SU-DHL-6 (cell line): ENCODE measurements at regions not wholly inside any gene's neighbourhood (a gene's known extent, or its start where the extent isn't known, plus 50 kb on each side); places are given as distances from the start of the nearest gene placed in this dataset.

Experiments
- H2AFZ ChIP-seq: fragments of 200-600 bp; sonication (generic); 2 replicates; pipeline ENCODE4 v1.6.1; 2014; ENCODE audit warnings: low read depth, mild to moderate bottlenecking, moderate library complexity, mixed read lengths, antibody characterized with exemption, low read length; ENCODE audit not compliant: severe bottlenecking
- H3F3A ChIP-seq: fragments of 200-600 bp; shearing (Covaris generic); 2 replicates; pipeline ENCODE4 v1.6.0; 2016; ENCODE audit warnings: antibody characterized with exemption, mild to moderate bottlenecking; ENCODE audit not compliant: insufficient read depth
- H3K27ac ChIP-seq: fragments of 200-600 bp; sonication (generic); 2 replicates; pipeline ENCODE4 v1.5.1; 2016; ENCODE audit warnings: low read depth, mild to moderate bottlenecking, low read length, moderate library complexity, mixed read lengths
- H3K27me3 ChIP-seq: fragments of 200-600 bp; sonication (generic), shearing (Covaris generic); 2 replicates; pipeline ENCODE4 v1.6.0; 2014; ENCODE audit warnings: mild to moderate bottlenecking, low read length
- H3K36me3 ChIP-seq: fragments of 200-600 bp; sonication (generic); 2 replicates; pipeline ENCODE4 v1.6.1; 2014; ENCODE audit warnings: mild to moderate bottlenecking, low read length, mixed read lengths
- H3K4me2 ChIP-seq: fragments of 300-600, 200-600 bp; shearing (Covaris generic), sonication (generic); 2 replicates; pipeline ENCODE4 v1.6.0; 2014; ENCODE audit warnings: low read length, low read depth, mild to moderate bottlenecking; ENCODE audit not compliant: poor library complexity, severe bottlenecking
- H3K4me3 ChIP-seq: fragments of 200-600 bp; sonication (generic); 2 replicates; pipeline ENCODE4 v1.5.1; 2014; ENCODE audit warnings: antibody characterized with exemption, low read length, mild to moderate bottlenecking, mixed read lengths; ENCODE audit not compliant: insufficient read depth, poor library complexity, severe bottlenecking
- H3K79me2 ChIP-seq: fragments of 200-600 bp; sonication (generic); 2 replicates; pipeline ENCODE4 v1.6.1; 2014; ENCODE audit warnings: mild to moderate bottlenecking, low read length, moderate library complexity; ENCODE audit not compliant: insufficient read depth
- H3K9ac ChIP-seq: fragments of 200-600 bp; sonication (generic); 2 replicates; pipeline ENCODE4 v1.7.0; 2014; ENCODE audit warnings: mild to moderate bottlenecking, low read length
- H3K9me2 ChIP-seq: fragments of 200-600 bp; sonication (generic); replicated peaks from 2 replicates; pipeline ENCODE4 v1.6.1; 2014; ENCODE audit warnings: low read length; ENCODE audit not compliant: insufficient read depth
- H3K9me3 ChIP-seq: fragments of 200-600 bp; sonication (generic); 2 replicates; pipeline ENCODE4 v1.6.1; 2014; ENCODE audit warnings: low read length, mixed read lengths; ENCODE audit not compliant: insufficient read depth
- H4K20me1 ChIP-seq: fragments of 200-600 bp; sonication (generic); 2 replicates; pipeline ENCODE4 v1.6.1; 2014; ENCODE audit warnings: low read depth, mild to moderate bottlenecking, antibody characterized with exemption, low read length, moderate library complexity, mixed read lengths
- CTCF ChIP-seq: fragments of 200-600 bp; sonication (generic); IDR thresholded peaks from one replicate; pipeline ENCODE4 v1.5.1; 2017; ENCODE audit warnings: antibody characterized with exemption, mild to moderate bottlenecking, low read length, moderate library complexity; ENCODE audit not compliant: insufficient read depth, poor library complexity, severe bottlenecking
- EZH2phosphoT487 ChIP-seq: fragments of 200-600 bp; sonication (generic), shearing (Covaris generic); conservative IDR thresholded peaks from 2 replicates; pipeline ENCODE4 v1.6.1; 2018; ENCODE audit warnings: mild to moderate bottlenecking, antibody characterized with exemption, low read length, moderate library complexity, mixed read lengths

DNA sequence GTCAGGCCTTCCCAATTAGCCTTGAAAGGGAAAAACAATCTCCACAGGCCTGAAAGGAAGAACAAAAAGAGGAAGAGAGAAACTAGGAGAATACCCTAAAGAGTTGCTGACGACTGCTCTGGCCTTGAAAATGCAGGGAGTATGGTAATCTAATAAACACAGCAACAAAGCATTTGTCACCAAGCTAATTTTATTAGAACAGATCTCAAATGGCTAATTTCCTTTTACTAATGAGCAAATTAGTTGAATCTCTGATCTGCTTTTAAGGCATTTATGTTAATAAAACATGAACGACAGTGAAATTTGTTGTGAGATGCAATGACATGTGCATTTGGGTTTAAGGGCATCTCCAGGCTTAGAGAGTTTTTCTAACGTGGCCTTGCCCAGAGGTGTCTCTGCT, 212.2 kb downstream of the BUD13 start:
- no peaks in the 10 kb centered on the region for H3K27me3 ChIP-seq
- no peak overlapping the region for H3K27ac ChIP-seq
- no peaks in the 10 kb centered on the region for H3K9me2 ChIP-seq
- no peak overlapping the region for H3K9ac ChIP-seq
- no peaks in the 10 kb centered on the region for H3K9me3 ChIP-seq
- no peak overlapping the region for H3K4me2 ChIP-seq
- no peaks in the 10 kb centered on the region for H3K36me3 ChIP-seq
- H3K79me2 ChIP-seq, result no peaks in the 10 kb centered on the region
- H2AFZ ChIP-seq, result no peak overlapping the region
- H4K20me1 ChIP-seq, result no peaks in the 10 kb centered on the region
- H3F3A ChIP-seq, result no peaks in the 10 kb centered on the region
- no peak for TF ChIP-seq CTCF
- TF ChIP-seq EZH2phosphoT487, result no peak
- no peak overlapping the region for H3K4me3 ChIP-seq

DNA sequence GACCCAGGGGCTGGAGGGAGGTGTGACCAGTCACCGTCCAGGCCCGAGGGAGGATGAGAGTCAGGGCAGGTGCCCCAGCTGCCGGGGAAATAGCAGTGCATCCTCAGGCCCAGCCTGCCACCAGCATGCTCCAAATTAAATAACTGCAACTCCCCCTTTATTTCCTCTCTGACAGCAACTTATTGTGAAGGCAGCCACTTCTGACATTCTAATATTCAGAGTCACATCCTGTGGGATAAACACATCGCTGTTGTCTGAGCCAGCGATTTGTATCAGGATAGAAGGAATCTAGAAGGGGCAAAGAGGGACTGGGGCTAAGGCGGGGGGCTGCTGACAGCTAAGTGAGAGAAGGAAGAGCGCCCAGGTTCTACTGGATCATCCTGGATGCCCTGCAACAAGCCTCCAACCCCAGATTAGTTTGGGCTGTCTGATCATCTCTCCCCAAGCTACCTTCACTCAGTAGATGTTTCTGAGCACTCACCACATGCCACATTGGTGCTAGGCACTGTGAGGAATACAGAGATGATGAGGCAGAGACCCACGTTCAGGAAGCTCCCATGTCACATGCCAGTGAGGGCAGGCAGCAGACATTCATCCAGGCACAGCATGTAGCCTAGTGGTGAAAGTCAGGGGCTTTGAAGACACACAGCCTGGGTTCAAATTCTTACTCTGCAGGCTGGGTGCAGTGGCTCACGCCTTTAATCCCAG, 214.1 kb downstream of the BUD13 start:
- Histone ChIP-seq H2AFZ (no peak overlapping the region), H3K4me3 (no peak overlapping the region), H4K20me1 (no peaks in the 10 kb centered on the region), H3K79me2 (no peaks in the 10 kb centered on the region), H3F3A (no peaks in the 10 kb centered on the region), H3K4me2 (no peak overlapping the region), H3K36me3 (no peaks in the 10 kb centered on the region), H3K9ac (no peak overlapping the region), H3K9me3 (no peaks in the 10 kb centered on the region), H3K27ac (no peak overlapping the region), H3K9me2 (no peaks in the 10 kb centered on the region), H3K27me3 (no peaks in the 10 kb centered on the region)
- TF ChIP-seq CTCF, result no peak
- no peak for TF ChIP-seq EZH2phosphoT487

DNA sequence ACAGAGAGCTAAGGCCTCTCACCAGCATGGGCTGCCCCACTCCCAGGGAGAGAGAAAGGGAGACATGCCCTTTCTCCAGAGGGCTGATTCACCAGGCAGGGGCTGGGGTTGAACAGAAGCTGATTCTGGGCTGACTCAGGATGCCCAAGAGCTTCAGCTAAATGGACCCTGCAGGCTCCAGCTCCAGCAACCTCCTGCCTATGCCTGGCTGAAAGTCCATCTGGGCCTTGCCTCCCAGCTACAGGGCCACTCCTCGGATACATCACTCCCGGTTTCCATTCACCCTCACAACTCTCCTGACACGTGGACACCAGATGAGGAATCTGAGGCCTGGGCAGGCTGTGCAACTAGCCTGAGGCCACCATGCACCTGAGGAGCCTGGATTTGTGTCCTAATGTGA, 215.5 kb downstream of the BUD13 start:
- TF ChIP-seq EZH2phosphoT487, result no peak
- no peak for TF ChIP-seq CTCF
- no peaks in the 10 kb centered on the region for H3K9me3 ChIP-seq
- H3K36me3 ChIP-seq, result no peaks in the 10 kb centered on the region

More for the DNA sequence above, 215.5 kb downstream of the BUD13 start:
- Histone ChIP-seq H3K27me3 (no peaks in the 10 kb centered on the region), H3K9ac (no peak overlapping the region), H3K4me2 (no peak overlapping the region), H2AFZ (no peak overlapping the region), H3K4me3 (no peak overlapping the region), H3K79me2 (no peaks in the 10 kb centered on the region), H3K9me2 (no peaks in the 10 kb centered on the region), H4K20me1 (no peaks in the 10 kb centered on the region), H3F3A (no peaks in the 10 kb centered on the region), H3K27ac (no peak overlapping the region)
